Fibroblast of lung (primary cell): ENCODE measurements at regions not wholly inside any gene's neighbourhood (a gene's known extent, or its start where the extent isn't known, plus 50 kb on each side); places are given as distances from the start of the nearest gene placed in this dataset.

ENCODE experiments used
- DNase-seq, 2 donors: peaks; one replicate each; pipeline versions ENCODE4 v3.0.0 to v3.0.0-alpha.2; 2010; ENCODE audit warnings: low read depth in 2 of 2
- H2AFZ ChIP-seq: 2 replicates; pipeline ENCODE4 v1.5.1; 2012; ENCODE audit warnings: low read length, control low read depth, inconsistent platforms
- H3K27ac ChIP-seq: 2 replicates; pipeline ENCODE4 v1.5.1; 2011; ENCODE audit warnings: low read length, control low read depth; ENCODE audit not compliant: insufficient read depth
- H3K27me3 ChIP-seq: 2 replicates; pipeline ENCODE4 v1.5.1; 2011; ENCODE audit warnings: mild to moderate bottlenecking, low read length; ENCODE audit not compliant: control insufficient read depth, insufficient read depth
- H3K36me3 ChIP-seq: 2 replicates; pipeline ENCODE4 v1.5.1; 2011; ENCODE audit warnings: low read length; ENCODE audit not compliant: control insufficient read depth, insufficient read depth
- H3K4me1 ChIP-seq: 2 replicates; pipeline ENCODE4 v1.5.1; 2011; ENCODE audit warnings: low read length; ENCODE audit not compliant: control insufficient read depth, insufficient read depth; ENCODE audit errors: extremely low read depth
- H3K4me2 ChIP-seq: 2 replicates; pipeline ENCODE4 v1.5.1; 2011; ENCODE audit warnings: low read length, control low read depth; ENCODE audit not compliant: insufficient read depth; ENCODE audit errors: extremely low read depth
- H3K4me3 ChIP-seq, 4 experiments: fragments of 200-600 bp in 1 of 4; sonication (generic) in 1 of 4; replicated peaks in 1 of 4; 2 replicates each; pipeline ENCODE4 v1.5.1; 2011 to 2016; ENCODE audit warnings: low read length in 4 of 4, low read depth in 3 of 4, mild to moderate bottlenecking in 3 of 4, control low read depth in 2 of 4, inconsistent platforms in 1 of 4, mixed read lengths in 1 of 4; ENCODE audit not compliant: insufficient read depth in 1 of 4; ENCODE audit errors: control extremely low read depth in 1 of 4
- H3K79me2 ChIP-seq: 2 replicates; pipeline ENCODE4 v1.5.1; 2012; ENCODE audit warnings: mild to moderate bottlenecking, low read length, inconsistent platforms; ENCODE audit not compliant: control insufficient read depth, insufficient read depth
- H3K9ac ChIP-seq: 2 replicates; pipeline ENCODE4 v1.5.1; 2011; ENCODE audit warnings: mild to moderate bottlenecking, low read length, control low read depth; ENCODE audit not compliant: insufficient read depth
- H3K9me3 ChIP-seq: 2 replicates; pipeline ENCODE4 v1.5.1; 2012; ENCODE audit warnings: low read depth, low read length; ENCODE audit not compliant: control insufficient read depth, insufficient read depth
- H4K20me1 ChIP-seq: 2 replicates; pipeline ENCODE4 v1.5.1; 2011; ENCODE audit warnings: low read length; ENCODE audit not compliant: control insufficient read depth, insufficient read depth; ENCODE audit errors: extremely low read depth
- EZH2 ChIP-seq: IDR thresholded peaks from 2 replicates; pipeline ENCODE4 v1.5.1; 2012; ENCODE audit warnings: low read length, control low read depth, mild to moderate bottlenecking; ENCODE audit errors: missing control alignments
- TF ChIP-seq, protein P1 (sequence below), 2 donors: IDR thresholded peaks in 1 of 2; conservative IDR thresholded peaks in 1 of 2; 1 replicate in 1 of 2; 2 replicates in 1 of 2; pipeline ENCODE4 v1.5.1; 2011 to 2012; ENCODE audit warnings: low read length in 2 of 2, control low read depth in 1 of 2, inconsistent platforms in 1 of 2, low read depth in 1 of 2, mild to moderate bottlenecking in 1 of 2

DNA sequence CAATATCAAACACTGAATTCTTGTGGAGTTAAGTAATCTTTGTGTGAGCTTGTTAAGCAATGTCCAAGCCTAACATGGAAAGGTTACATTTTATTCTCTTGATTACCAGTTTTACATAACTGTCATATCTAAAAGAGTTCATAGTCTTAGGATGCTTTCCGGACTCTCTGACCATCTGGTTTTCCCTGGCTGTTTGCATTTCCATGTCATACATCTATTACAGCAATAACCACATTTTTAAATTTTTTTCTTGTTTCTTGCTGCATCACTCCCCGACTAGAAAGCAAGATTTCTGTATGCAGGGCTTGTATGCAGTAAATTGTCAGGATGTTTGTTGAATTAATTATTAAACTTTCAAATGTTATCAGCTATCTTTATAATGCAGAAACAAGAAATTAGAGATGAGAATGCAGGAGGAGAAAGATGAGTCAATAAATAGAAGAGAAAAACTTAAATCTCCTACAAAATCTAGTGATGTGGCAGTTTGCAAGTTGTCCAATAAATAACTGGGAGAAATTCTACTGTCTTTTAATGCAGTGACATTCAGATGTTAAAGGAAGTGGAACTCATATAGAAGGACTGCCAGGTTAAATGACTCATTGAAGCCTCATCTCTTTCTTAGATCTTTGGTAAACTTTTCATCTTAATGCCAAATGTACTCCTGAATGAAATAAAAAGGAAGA, 179.6 kb upstream of the SGCD start:
- TF ChIP-seq EZH2: no peak
- TF ChIP-seq, protein P1, sequence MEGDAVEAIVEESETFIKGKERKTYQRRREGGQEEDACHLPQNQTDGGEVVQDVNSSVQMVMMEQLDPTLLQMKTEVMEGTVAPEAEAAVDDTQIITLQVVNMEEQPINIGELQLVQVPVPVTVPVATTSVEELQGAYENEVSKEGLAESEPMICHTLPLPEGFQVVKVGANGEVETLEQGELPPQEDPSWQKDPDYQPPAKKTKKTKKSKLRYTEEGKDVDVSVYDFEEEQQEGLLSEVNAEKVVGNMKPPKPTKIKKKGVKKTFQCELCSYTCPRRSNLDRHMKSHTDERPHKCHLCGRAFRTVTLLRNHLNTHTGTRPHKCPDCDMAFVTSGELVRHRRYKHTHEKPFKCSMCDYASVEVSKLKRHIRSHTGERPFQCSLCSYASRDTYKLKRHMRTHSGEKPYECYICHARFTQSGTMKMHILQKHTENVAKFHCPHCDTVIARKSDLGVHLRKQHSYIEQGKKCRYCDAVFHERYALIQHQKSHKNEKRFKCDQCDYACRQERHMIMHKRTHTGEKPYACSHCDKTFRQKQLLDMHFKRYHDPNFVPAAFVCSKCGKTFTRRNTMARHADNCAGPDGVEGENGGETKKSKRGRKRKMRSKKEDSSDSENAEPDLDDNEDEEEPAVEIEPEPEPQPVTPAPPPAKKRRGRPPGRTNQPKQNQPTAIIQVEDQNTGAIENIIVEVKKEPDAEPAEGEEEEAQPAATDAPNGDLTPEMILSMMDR (conservative IDR thresholded peaks at IDR 0.05 in 1 of 2, IDR thresholded peaks at IDR 0.05 in 1 of 2; ENCODE audit: low read depth in 1 of 2, low read length in 2 of 2): no peak
- Histone ChIP-seq H2AFZ (no peak overlapping the region), H3K9me3 (no peaks in the 10 kb centered on the region), H3K36me3 (no peaks in the 10 kb centered on the region), H3K4me3 (no peak overlapping the region), H3K27ac (no peak overlapping the region), H4K20me1 (no peaks in the 10 kb centered on the region), H3K79me2 (no peaks in the 10 kb centered on the region), H3K27me3 (no peaks in the 10 kb centered on the region), H3K4me1 (peaks cover 2% of the 10 kb centered on the region), H3K9ac (no peak overlapping the region), H3K4me2 (no peak overlapping the region)
- peak; percentile 63 to 77 for DNase-seq

DNA sequence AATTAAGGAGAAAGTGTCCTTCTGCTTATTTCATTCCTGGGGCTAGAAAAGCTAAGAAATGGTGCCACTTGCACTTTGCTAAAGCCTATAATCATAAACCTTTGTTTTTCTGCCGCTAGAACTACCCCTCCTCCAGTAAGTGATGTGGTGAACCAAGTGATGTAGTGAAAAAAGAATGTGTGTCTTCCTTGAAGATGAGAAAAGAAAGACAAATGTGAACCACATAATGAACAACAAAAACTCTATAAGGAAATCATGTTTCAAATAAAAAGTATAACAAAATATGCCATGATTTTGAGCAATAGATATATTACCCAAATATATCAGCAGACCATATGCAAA, 179.0 kb upstream of the SGCD start:
- no peak overlapping the region for H3K9ac ChIP-seq
- H3K4me3 ChIP-seq: no peak overlapping the region
- peaks cover 2% of the 10 kb centered on the region for H3K4me1 ChIP-seq
- no peaks in the 10 kb centered on the region for H4K20me1 ChIP-seq
- H3K9me3 ChIP-seq: no peaks in the 10 kb centered on the region
- H3K36me3 ChIP-seq: no peaks in the 10 kb centered on the region
- TF ChIP-seq EZH2: no peak
- TF ChIP-seq, protein P1 (conservative IDR thresholded peaks at IDR 0.05 in 1 of 2, IDR thresholded peaks at IDR 0.05 in 1 of 2; ENCODE audit: low read depth in 1 of 2, low read length in 2 of 2): no peak
- H3K79me2 ChIP-seq: no peaks in the 10 kb centered on the region
- no peak overlapping the region for H3K27ac ChIP-seq
- no peak overlapping the region for H2AFZ ChIP-seq
- no peaks in the 10 kb centered on the region for H3K27me3 ChIP-seq
- H3K4me2 ChIP-seq: no peak overlapping the region
- DNase-seq: peak in 1 of 2 donors; percentile 48

DNA sequence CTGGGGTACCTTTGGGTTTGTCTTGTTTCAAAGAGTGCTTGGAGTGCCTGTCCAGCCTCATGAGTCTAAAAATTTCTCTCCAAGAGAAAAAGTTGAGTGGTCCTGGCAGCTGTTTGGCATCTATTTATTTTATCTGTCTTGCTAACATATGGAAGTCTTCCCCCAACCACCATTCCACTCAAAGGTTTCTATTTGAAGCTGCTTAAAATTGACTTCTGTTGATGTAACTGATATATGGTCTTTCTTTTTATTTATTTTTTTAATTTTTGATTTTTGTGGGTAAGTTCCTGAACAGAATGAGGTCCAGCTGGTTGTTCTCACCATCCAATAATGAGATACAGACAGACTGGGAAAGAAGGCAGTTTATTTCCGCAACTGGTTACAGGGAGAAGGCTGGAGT, 178.7 kb upstream of the SGCD start:
- H3K36me3 ChIP-seq: no peaks in the 10 kb centered on the region
- peak; percentile 40 to 57 for DNase-seq
- no peak overlapping the region for H3K9ac ChIP-seq
- H3K4me2 ChIP-seq: no peak overlapping the region
- H3K79me2 ChIP-seq: no peaks in the 10 kb centered on the region
- H3K4me3 ChIP-seq: no peak overlapping the region
- no peaks in the 10 kb centered on the region for H3K9me3 ChIP-seq
- H2AFZ ChIP-seq: no peak overlapping the region
- peaks cover 2% of the 10 kb centered on the region for H3K4me1 ChIP-seq
- H3K27me3 ChIP-seq: no peaks in the 10 kb centered on the region
- H3K27ac ChIP-seq: no peak overlapping the region
- no peak for TF ChIP-seq EZH2
- TF ChIP-seq, protein P1 (conservative IDR thresholded peaks at IDR 0.05 in 1 of 2, IDR thresholded peaks at IDR 0.05 in 1 of 2; ENCODE audit: low read depth in 1 of 2, low read length in 2 of 2): no peak
- H4K20me1 ChIP-seq: no peaks in the 10 kb centered on the region
